Activated CD8-positive, alpha-beta memory T cell treated with anti-CD3 and anti-CD28 coated beads, Interleukin-2, amount 50 U/mL, for 48 hours (primary cell): ENCODE measurements at regions not wholly inside any gene's neighbourhood (a gene's known extent, or its start where the extent isn't known, plus 50 kb on each side); places are given as distances from the start of the nearest gene placed in this dataset.
"Not testable (repeated sequence)": the region's sequence is repeated elsewhere in the genome, so short reads cannot be mapped to it uniquely, and the experiment has no call there.

Experiments
- DNase-seq: peaks from one replicate; pipeline ENCODE4 v3.0.0-alpha.2; 2020

- DNase-seq: no peak
Observed at GRCh38 chr11:70551351-70552166, 153.2 kb downstream of the CTTN start.

GRCh38 chr11:70552167-70553150 lies 154.1 kb downstream of the CTTN start:
- DNase-seq: no peak

GRCh38 chr11:70555078-70555477 lies 156.7 kb downstream of the CTTN start:
- DNase-seq: no peak

- DNase-seq: no peak
Observed at GRCh38 chr11:70556884-70557741, 158.8 kb downstream of the CTTN start.

GRCh38 chr11:70557742-70558485 lies 159.6 kb downstream of the CTTN start:
- DNase-seq: no peak

- no peak for DNase-seq
Observed at GRCh38 chr11:70558681-70559080, 160.4 kb downstream of the CTTN start.

- DNase-seq: no peak
Observed at GRCh38 chr11:70559516-70559915, 161.2 kb downstream of the CTTN start.

- not testable (repeated sequence) for DNase-seq
Observed at GRCh38 chr11:70560621-70561020, 162.3 kb downstream of the CTTN start.

GRCh38 chr11:70566768-70567530 lies 168.6 kb downstream of the CTTN start:
- no peak for DNase-seq

- no peak for DNase-seq
Observed at GRCh38 chr11:70567680-70568034, 169.3 kb downstream of the CTTN start.

- no peak for DNase-seq
Observed at GRCh38 chr11:70568035-70568813, 169.9 kb downstream of the CTTN start.

GRCh38 chr11:70568814-70569617 lies 170.7 kb downstream of the CTTN start:
- DNase-seq: no peak

GRCh38 chr11:70569618-70569890 lies 171.2 kb downstream of the CTTN start:
- no peak for DNase-seq

GRCh38 chr11:70569996-70570692 lies 171.8 kb downstream of the CTTN start:
- DNase-seq: no peak

- no peak for DNase-seq
Observed at GRCh38 chr11:70570693-70571395, 172.5 kb downstream of the CTTN start.

- no peak for DNase-seq
Observed at GRCh38 chr11:70572974-70573260, 174.6 kb downstream of the CTTN start.

GRCh38 chr11:70573701-70574151 lies 175.4 kb downstream of the CTTN start:
- no peak for DNase-seq

GRCh38 chr11:70574725-70575347 lies 176.5 kb downstream of the CTTN start:
- no peak for DNase-seq
